ENCODE measurements at regions not wholly inside any gene's neighbourhood (a gene's known extent, or its start where the extent isn't known, plus 50 kb on each side); places are given as distances from the start of the nearest gene placed in this dataset.

DNA sequence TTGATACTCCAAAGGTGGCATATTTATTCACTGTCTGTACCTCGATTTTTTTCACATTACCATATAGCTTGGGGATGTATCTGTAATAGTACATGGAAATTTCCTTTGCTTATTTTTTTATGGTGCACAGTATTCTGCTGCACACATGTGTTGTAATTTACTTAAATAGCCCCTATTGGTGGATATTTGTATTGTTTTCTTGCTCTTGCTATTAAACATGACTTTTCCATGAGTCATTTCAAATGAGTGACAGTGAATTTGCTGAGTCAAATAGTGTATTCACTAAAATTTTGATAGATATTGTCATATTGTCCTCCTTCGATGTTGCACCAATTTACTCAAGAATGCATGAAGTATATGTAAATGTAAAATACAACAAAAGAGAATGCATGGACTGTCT is 122.7 kb upstream of the STEAP4 start:
- no peak for DNase-seq (ENCODE audit: low spot score)
- TF ChIP-seq CTCF (IDR thresholded peaks at IDR 0.05; ENCODE audit: extremely low read depth, missing control alignments): no peak

DNA sequence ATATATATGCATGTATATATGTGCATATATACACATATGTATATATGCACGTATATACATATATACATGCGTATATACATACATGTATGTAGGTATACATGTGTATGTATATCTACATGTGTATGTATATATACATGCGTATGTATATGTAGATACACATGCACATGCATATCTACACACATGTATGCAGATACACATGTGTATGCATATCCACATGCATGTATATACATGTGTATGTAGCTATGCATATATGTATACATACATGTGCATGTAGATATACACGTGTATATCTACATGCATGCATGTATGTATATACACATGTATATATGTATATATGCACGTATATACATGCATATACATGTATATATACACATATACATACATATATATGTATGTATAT is 95.8 kb upstream of the STEAP4 start:
- TF ChIP-seq CTCF (IDR thresholded peaks at IDR 0.05; ENCODE audit: extremely low read depth, missing control alignments): no peak
- no peak for DNase-seq (ENCODE audit: low spot score)

- TF ChIP-seq CTCF (IDR thresholded peaks at IDR 0.05; ENCODE audit: extremely low read depth, missing control alignments): peak; percentile 6
- peak; percentile 12 for DNase-seq (ENCODE audit: low spot score)
Measured at GRCh38 chr7:88401009-88401623, 94.4 kb upstream of the STEAP4 start.

DNA sequence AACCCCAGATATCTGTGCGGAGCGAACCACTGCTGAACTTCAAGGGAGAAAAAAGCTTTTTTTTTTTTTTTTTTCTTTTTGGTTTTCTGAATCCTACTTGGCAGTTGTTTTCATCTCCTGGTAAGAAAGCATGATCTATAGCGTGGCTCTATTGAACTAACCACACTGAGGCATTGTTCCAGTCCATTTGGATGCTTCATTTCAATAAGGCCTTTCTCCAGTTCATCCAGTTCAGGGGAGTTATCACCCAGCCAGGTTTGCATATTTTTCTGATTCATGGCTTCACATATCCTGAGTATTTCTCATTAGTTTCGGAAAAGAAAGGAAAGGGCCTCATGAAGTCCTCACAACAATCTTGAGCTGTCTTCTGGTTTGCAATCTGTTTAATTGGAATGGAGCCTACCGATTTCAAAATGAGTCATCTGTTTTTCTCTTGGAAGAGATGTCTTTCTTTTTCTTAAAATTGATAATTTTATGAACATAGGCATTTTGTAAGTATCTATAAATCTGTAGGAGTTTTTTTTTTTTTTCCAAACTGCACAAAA is 93.1 kb upstream of the STEAP4 start:
- DNase-seq (ENCODE audit: low spot score): no peak

DNA sequence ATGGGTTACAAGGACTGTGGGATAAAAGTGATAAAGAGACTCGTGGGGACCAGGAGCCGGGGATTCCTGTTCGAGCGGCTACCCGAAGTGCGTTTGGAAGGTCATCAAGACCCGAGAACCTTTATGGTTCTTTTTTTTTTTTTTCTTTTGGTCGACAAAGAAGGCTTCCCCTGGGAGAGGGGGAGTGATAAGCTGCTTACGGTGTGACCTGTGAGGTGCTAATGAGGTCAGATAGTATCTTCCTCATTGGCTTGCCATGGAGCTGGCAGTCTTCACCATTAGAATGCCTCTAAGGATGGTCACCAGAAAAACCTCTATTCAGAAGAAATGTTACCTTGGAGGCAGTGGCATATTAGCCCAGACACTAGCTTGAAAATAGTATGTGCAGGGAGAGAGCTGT is 92.3 kb upstream of the STEAP4 start:
- no peak for DNase-seq (ENCODE audit: low spot score)
- TF ChIP-seq CTCF (IDR thresholded peaks at IDR 0.05; ENCODE audit: extremely low read depth, missing control alignments): no peak

More for the DNA sequence above, 93.1 kb upstream of the STEAP4 start:
- no peak for TF ChIP-seq CTCF (IDR thresholded peaks at IDR 0.05; ENCODE audit: extremely low read depth, missing control alignments)

GRCh38 chr7:88398459-88398858 is 91.8 kb upstream of the STEAP4 start:
- no peak for TF ChIP-seq CTCF (IDR thresholded peaks at IDR 0.05; ENCODE audit: extremely low read depth, missing control alignments)
- DNase-seq (ENCODE audit: low spot score): no peak

GRCh38 chr7:88396948-88397322 is 90.2 kb upstream of the STEAP4 start:
- no peak for TF ChIP-seq CTCF (IDR thresholded peaks at IDR 0.05; ENCODE audit: extremely low read depth, missing control alignments)
- DNase-seq (ENCODE audit: low spot score): no peak
